Activated CD8-positive, alpha-beta memory T cell treated with anti-CD3 and anti-CD28 coated beads for 4 hours (primary cell): ENCODE measurements at regions not wholly inside any gene's neighbourhood (a gene's known extent, or its start where the extent isn't known, plus 50 kb on each side); places are given as distances from the start of the nearest gene placed in this dataset.
"Not testable (repeated sequence)": the region's sequence is repeated elsewhere in the genome, so short reads cannot be mapped to it uniquely, and the experiment has no call there.

ENCODE experiments used
- DNase-seq, 2 donors: peaks; one replicate each; pipeline ENCODE4 v3.0.0-alpha.2; 2020; ENCODE audit warnings: low read depth in 2 of 2

DNA sequence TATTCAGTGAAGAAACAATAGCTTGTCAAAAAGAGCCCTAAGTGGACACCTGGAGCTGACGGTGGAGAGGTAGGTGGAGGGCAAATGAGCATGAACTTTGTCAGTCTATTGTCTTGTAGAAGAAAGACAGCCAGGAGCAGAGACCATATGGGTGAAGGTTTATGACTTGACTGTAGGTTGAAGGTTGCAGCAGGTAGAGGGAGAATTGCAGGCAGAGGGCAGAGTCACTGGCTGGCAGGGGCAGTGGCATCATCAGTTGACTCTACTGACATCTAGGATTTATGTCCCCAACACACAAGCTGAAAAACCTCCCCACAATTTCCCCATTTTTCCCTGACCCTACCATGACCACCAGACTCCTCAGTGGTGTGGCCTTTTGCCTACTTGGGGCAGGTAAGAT, 243.6 kb upstream of the PRSS58 start:
- DNase-seq: no peak

DNA sequence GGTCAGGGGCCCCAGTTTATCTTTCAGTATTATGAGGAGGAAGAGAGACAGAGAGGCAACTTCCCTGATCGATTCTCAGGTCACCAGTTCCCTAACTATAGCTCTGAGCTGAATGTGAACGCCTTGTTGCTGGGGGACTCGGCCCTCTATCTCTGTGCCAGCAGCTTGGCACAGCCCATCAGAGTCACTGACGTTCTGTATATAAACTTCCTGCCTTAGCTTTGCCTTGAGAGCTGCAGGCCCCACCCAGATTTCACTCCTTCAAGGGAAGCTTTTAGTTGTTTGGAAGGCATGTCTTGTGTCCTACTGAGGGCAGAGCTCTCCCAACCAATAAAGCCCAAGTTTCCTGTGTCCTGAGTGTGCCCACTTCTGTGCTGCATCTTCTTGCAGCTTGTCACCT, 242.5 kb upstream of the PRSS58 start:
- DNase-seq: no peak

DNA sequence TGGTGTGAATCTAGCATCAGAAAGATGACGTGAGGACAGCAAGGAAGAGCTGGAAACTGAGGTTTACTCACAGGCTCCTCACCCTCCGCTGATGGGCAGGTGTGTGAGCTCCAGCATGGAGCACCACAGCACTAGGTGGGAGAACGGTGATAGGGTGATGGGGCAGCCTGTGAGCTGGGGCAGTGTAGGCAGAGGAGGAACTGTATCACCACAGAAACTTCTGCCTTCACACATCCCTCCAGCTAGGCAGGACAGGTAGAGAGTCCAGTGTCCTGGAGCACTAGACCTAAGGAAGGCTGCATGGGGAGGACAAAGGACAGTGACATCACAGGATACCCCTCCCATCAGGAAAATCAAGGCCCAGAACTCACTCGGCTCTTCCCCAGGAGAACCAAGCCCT, 241.8 kb upstream of the PRSS58 start:
- no peak for DNase-seq

DNA sequence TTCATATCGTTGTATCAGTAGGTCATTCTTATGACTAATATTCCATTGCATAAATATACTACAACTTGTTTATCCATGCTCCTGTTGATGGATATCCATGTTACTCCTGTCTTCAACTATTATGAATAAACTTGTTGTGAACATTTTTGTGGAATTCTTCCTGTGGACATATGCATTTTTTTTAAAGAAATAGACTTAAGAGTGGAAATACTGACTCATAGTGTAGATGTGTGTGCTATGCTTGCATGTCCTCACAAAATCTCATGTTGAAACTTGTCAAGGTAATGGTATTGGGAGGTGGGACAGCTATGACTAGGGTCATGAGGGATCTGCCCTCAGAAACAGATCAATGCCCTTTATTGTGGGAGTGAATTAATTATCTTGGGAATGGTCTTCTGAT, 240.5 kb upstream of the PRSS58 start:
- no peak for DNase-seq

DNA sequence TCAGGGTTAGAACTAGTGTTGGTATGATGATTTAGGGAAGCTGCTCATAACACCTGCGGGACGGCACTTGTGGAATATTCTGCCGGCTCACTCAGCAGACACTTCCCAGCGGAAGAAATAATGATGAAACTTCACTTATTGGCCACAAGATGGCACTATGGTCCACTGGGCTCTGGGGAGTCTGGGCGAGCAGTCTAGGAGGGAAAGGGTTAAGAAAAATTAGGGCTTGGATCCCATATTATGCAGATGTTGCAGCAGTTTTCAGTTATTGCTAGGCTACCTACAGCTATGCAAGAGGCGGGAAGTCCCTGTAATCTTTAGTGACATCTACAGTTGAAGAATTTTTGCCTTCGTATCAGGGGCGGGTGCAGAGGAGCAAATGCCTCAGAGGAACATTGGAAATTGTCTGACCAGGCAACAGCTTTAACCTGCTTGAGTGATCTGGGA, 238.7 kb upstream of the PRSS58 start:
- no peak for DNase-seq

DNA sequence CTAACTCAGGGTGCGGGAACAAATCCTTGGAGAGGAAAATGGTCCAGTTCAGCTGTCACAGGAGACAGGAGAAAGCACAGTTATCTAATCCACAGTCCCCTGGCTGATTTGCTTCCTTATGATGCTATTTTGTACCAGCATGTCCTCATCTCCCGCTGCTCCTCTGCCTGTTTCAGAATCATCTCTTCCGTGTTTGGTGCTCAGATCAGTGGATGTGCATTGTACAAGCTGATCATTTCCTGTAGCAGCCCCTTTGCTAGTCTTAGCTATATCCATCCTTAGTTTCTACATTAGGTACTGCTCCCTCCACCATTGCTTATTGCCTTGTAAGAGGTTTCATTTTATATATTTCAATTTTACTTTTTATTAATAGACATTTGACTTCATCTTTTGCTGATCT, 238.0 kb upstream of the PRSS58 start:
- not testable (repeated sequence) for DNase-seq

DNA sequence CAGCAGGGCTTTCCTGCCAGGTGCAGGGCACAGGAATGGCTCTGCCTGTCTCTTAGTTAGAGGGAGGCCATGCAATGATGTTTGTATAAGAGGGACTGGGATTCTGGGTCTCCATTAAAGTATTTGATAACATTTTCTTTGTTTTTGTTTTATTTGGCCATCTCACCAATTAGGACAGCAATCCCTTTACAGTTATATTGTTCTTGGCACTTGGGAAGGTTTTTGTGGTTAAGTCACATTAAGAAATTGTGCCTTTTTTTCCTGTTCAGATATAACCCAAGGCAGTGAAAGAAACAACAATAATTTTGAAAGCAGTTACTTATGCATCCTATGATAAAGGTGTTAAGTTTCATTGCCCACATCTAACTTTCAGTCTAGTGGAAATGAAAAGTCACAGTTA, 237.4 kb upstream of the PRSS58 start:
- DNase-seq: not testable (repeated sequence)

DNA sequence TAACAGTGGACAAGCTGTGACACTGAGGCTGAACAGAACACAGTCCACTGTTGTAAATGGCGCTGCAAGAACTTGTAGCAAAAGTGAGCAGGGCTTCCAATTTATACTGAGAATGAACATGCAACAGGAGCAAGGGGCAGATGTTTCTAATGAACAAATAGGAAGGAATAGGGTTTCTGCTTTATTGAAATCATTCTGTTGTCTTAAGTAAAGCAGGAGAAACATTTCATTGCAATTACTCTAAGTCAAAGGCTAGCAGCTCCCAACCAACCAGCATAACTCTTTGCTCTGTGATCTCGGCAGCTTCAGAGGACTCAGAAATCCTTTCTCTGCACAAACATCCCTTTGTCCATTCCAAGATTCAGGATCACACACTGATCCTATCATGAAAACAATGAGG, 236.2 kb upstream of the PRSS58 start:
- DNase-seq: no peak

DNA sequence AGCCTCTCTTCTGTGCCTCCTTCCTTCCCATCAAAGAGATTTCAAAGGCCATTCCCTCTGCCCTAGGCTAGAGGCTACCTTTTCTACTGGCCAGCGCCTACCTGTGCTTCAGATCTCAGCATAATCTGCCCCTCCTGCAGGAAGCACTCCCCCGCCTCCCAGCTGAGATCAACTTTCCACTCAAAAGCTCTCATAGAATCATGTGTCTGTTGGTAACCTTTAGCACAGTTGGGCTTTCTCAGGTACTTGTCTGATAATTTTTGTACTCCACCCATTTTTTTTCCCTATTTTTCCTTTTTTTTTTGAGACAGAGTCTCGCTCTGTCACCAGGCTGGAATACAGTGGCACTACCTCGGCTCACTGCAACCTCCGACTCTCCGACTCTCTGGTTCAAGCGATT, 231.0 kb upstream of the PRSS58 start:
- no peak for DNase-seq

DNA sequence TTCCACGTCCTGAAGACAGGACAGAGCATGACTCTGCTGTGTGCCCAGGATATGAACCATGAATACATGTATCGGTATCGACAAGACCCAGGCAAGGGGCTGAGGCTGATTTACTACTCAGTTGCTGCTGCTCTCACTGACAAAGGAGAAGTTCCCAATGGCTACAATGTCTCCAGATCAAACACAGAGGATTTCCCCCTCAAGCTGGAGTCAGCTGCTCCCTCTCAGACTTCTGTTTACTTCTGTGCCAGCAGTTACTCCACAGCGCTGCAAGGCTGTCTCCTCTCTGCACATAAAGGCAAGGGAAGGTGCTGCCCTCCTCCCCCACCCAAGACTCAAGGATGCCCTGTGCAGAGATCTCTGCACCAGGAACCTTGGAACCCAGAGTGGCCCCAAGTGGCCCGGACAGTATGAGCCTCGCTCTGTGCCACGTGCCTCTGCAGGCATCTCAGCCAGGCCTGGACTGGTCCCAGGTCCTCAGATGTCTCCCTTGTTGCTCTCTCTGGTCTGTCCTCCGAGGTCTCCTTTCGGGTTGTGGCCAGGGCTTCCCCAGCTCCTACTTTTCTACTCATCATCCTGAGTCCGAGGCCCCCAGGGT, 230.3 kb upstream of the PRSS58 start:
- no peak for DNase-seq

DNA sequence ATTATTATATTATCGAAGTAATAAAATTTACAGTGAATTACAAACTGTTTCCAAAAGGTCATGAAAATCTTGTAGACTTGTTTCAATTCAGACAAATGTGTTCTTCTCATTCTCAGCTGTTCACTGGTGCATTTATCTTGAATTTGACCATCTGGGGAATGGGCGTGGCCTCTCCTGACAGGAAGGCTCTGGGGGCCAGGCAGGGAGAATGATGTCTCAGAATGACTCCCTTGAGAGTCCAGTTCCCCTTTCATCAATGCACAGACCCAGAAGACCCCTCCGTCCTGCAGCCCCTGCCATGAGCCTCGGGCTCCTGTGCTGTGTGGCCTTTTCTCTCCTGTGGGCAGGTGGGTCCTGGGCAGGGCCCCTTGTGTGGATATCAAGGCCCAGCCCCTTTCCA, 229.7 kb upstream of the PRSS58 start:
- DNase-seq: not testable (repeated sequence)

DNA sequence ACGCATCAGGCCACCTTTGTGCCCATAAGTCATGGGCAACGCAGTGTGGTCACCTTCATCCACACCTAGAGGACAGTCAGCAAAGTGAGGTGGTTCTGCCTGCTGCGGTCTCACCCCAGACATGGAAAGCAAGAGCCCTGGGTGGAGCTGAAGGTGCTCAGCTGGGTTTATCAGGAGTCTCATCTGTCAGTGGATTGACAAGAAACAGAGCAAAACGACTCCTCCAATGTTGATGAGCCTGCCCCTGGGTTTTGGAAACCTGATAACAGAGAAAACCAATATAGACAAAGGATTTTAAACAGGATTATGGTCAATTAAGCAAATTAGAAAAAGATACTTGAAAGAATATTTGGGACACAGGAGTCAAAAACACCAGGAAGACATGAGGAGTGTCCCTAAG, 229.3 kb upstream of the PRSS58 start:
- no peak for DNase-seq

DNA sequence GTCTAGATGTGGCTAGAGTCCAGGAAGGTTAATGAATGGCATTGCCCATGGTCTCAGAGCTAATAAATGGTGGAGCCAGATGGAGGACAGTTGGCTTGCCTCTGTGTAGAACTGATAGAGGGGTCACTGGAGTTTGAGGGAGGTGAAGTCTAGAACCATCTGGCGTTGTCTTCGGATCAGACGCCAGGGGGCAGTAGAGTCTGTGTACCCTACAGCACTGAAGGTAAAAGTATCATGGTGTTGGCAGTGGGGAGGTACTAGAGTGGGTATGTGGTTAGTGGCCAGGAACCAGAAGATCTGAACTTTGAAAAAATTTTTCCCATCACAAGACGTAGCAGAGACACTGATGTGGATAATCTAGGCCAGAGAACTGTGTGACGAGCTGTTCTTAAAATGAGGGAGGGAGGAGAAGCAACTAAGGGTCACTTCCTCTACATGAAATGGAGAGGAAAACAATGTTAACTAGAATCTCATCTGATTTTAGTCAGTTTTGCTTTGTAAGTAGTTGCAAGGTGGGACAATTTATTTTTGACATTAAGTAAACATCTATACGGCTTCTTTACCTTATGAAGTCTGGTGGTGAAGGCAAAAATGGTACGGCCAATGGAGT, 227.9 kb upstream of the PRSS58 start:
- no peak for DNase-seq

DNA sequence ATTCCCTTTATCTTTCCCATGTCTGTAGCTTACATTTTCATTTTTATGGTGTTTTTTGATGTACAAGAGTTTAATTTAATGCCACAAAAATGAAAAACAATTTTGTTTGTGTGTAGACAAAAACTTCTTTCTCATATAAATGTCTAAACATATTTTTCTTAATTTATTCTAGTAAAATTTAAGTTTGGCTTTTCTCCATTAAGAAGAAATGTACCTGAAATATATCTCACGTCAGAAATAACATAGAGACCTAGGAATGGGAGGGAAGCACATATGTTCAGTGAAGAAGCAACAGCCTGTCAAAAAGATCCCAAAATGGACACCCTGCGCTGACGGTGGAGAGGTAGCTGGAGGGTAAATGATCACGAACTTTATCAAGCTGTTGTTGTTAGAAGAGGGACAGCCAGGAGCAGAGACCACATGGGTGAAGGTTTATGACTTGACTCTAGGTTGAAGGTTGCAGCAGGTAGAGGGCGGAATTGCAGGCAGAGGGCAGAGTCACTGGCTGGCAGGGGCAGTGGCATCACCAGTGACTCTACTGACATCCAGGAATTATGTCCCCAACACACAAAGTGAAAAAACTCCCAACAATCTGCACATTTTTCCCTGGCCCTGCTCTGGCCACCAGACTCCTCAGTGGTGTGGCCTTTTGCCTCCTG, 225.9 kb upstream of the PRSS58 start:
- no peak for DNase-seq

DNA sequence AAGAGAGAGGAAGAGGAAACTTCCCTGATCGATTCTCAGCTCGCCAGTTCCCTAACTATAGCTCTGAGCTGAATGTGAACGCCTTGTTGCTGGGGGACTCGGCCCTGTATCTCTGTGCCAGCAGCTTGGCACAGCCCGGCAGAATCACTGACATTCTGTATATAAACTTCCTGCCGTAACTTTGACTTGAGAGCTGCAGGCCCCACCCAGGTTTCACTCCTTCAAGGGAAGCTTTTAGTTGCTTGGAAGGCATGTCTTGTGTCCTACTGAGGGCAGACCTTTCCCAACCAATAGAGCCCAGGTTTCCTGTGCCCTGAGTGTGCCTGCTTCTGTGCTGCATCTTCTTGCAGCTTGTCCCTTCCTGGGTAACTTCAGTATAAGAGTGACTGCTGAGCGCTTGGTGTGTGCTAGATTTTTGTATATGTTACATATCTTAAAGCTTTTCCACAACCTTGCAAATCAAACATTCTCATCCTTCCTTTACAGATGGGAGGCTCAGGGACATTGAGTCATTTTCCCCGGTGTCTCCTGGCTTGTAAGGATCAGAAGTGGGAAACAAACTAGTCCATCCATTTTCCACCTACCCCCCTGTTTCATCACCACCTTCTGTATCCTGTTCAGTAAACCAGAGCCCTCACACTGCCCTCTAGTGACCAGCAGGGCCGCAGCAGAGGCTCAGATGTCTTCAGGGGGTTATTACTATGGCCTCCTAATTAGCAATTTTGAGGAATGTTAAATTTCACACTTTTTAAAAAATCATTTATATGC, 225.2 kb upstream of the PRSS58 start:
- no peak for DNase-seq

DNA sequence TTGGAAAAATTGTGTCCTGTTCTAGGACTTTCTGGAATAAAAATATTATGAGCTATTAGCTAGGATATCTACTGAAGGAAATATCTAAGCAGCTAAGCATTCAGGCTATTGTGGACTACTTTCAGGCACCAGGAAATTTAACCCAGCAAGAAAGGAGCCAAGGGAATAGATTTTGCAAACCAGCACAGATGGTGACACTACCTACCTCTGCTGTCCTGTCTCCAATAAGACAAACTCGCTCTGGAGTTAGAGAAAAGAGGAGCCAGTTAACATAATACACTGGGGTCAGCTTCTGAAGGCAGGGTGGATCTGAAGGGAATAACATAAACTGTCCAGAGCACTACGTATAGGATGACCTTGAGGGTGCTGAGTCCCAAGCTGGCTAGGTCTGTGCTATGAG, 223.7 kb upstream of the PRSS58 start:
- no peak for DNase-seq

DNA sequence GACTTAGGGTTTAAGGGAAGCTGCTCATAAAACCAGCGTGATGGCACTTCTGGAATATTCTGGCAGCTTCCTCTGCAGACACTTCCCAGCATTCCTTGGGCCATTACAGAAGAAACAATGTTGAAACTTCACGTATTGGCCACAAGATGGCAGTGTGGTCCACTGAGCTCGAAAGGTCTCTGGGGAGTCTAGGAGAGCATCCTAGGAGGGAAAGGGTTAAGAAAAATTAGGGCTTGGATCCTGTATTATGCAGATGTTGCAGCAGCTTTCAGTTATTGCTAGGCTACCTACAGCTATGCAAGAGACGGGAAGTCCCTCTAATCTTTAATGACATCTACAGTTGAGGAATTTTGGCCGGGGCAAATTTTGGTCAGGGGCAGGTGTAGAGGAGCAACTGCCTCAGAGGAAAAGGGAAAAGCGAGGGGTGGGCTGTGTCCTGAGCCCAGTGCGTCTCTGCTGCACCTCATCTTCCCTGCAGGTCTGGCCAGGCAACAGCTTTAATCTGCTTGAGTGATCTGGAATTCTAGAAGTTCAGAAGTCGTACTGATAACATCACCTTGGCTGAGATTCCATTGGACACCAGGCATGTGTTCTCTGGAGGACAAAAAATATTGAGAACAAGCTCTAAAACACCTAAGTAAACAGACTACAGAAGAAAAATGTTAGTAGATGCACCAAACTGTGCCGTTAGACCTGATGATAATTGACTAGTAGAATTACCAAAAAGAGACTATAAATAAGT, 220.8 kb upstream of the PRSS58 start:
- no peak for DNase-seq

DNA sequence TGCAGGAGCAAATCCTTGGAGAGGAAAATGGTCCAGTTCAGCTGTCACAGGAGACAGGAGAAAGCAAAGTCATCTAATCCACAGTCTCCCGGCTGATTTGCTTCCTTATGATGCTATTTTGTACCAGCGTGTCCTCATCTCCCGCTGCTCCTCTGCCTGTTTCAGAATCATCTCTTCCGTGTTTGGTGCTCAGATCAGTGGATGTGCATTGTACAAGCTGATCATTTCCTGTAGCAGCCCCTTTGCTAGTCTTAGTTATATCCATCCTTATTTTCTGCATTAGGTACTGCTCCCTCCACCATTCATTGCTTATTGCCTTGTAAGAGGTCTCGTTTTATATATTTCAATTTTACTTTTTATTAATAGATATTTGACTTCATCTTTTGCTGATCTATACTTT, 219.9 kb upstream of the PRSS58 start:
- DNase-seq: not testable (repeated sequence)

DNA sequence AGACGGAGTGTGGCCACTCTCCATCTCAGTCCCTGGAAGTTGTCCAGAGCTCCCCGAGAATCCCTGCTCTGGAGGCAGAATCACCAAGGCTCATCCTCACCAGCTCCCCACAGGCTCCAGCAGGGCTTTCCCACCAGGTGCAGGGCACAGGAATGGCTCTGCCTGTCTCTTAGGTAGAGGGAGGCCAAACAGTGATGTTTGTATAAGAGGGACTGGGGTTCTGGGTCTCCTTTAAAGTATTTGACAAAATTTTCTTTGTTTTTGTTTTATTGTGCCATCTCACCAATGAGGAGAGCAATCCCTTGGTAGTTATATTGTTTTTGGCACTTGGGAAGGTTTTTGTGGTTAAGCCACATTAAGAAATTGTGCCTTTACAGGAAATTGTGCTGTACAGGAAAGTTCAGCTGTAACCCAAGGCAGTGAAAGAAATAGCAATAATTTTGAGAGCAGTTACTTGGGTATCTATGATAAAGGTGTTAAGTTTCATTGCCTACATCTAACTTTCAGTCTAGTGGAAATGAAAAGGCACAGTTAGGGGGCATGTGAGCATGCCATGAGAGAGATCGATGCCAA, 219.3 kb upstream of the PRSS58 start:
- no peak for DNase-seq

DNA sequence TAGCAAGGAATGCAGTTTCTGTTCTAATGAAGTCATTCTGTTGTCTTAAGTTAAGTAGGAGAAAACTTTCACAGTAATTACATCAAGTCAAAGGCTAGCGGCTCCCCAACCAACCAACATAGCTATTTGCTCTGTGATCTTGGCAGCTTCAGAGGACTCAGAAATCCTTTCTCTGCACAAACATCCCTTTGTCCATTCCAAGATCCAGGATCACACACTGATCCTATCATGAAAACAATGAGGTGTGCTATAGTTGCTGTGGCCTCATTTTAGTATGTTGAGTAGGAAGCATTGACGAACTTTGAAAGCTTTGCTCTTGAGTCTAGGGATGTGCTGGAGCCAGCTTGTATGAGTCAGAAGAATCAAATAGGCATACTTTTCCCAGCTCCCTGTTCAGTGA, 218.2 kb upstream of the PRSS58 start:
- DNase-seq: no peak

DNA sequence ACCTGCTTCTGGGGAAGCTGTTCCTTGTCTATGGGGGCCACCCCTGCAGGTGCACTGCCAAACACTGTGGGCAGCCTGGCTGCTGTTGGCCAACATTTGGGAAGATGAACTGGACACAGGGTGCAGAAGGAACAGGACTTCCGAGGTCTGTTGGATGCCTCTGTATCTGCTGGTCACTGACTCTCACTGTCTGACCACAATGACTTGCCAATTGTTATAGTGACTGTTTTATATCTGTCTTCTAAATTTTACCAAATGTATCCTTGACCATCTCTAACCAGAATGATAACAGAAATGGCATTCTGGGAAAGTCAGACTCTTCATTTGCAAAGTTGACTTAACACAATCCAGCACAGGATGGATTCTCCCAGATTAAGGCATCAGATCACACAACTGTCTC, 214.0 kb upstream of the PRSS58 start:
- DNase-seq: no peak

DNA sequence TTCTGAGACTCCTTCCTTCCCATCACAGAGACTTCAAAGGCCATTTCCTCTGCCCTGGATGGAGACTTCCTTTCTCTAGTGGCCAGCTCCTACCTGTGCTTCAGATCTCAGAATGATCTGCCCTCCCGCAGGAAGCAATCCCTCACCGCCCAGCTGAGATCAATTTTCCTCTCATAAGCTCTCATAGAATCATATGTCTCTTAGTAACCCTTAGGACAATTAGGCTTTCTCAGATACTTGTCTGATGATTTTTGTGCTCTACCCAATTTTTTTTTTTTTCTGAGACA, 212.6 kb upstream of the PRSS58 start:
- no peak for DNase-seq
